ENCODE measurements at regions not wholly inside any gene's neighbourhood (a gene's known extent, or its start where the extent isn't known, plus 50 kb on each side); places are given as distances from the start of the nearest gene placed in this dataset.

DNA sequence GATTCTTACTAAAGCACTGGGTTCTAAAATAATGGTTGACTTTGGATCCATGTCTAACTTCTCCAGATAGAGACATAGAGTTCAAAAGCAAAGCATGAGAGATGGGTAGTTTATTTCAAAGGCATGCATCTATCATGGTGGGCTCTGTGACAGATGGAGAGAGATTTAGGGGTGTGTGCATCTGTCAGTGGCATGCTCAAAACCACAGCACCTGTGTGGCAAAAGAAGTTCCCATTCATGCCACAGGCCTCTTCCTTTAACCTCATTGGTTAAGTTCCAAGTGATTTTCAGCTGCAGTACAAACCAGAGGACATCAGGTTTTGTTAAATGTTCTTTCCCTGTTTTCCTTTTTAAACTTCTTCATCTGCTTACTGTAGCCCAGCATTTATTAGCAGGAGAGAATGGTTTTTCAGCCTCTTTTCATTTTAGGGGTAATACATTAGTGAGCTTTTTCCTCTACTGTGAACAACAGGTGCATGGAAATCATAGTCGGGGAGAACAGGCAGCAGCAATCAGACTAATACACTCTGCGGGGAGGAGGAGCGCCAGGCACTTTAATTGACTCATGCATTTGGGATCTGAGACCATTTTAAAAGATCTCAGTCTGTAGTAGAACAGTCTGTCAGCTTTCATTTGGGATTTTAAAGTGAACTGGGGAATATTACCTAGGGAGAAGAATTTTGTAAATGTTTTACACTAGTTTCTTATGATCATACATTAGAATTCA is 52.4 kb upstream of the UPP2 start:
- in situ Hi-C loops (cut with MboI; ENCODE audit: low sequenced_read_pairs) = no loop called here

DNA sequence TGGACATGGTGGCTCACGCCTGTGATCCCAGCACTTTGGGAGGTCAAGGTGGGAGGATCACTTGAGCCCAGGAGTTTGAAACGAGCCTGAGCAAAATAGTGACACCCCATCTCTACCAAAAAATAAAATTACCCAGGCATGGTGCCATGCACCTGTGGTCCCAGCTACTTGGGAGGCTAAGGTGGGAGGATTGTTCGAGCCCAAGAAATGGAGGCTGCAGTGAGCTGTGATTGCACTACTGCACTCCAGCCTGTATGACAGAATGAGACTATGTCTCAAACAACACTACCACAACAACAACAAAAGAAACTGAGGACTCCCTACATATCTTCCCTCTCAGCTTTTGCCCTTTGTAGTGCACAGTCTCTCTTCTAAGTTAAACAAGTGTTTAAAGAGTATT is 53.3 kb upstream of the UPP2 start:
- in situ Hi-C loops (cut with MboI; ENCODE audit: low sequenced_read_pairs) = no loop called here

DNA sequence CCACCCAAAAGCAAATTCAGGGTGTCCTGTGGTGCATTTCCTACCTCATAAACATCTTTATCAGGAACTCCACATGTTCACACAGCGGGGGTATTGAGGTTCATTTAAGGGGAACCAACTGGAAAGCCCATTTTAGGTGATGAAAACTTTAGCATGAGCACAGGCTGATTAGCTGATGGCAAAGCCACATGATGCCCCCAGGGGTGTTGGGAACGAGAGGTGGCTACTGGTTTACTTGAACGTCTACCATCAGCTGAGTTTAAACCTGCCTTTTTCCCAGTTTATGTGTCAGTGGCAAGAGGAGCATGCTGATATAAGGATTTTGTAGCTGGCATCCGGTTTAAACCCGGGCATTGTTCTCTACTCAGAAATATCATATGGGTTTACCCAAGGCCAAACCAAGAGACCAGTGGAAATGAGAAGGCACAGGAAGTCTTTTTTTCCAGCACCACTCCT is 54.5 kb upstream of the UPP2 start:
- in situ Hi-C loops (cut with MboI; ENCODE audit: low sequenced_read_pairs) = no loop called here

DNA sequence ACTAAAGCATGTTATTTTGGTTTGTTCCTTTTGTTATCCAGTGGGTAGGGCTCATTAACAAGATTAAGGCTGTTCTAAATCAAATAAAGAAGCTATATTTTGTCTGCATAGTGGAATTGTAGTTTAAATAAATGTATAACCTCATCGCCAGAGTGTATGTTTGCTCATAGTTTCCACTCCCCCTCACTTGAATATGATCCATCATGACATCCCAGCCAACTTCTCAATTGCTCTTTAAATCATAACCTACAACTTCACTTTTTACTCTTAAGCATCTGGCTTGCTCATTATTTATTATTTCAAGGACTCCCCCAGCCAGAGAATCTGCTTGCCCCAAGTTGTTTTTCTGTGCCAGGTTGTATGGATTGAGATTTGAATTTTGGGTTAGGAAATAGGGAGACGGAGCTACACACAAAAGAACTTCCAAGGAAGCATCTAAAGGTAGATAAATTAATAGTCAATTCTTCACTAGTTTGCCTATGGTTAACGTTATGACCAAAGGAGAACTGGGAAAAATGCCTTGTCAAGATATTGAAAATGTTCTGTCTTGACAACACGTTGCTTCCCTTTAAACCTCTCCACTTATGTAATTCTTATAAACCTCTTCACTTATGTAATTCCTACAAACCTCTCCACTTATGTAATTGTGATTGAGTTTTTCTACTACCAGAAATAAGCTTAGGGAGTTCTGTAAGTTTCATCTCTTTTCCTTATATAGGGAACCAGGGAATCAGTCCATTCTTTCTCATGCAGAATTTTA is 55.4 kb upstream of the UPP2 start:
- in situ Hi-C loops (cut with MboI; ENCODE audit: low sequenced_read_pairs) = no loop called here

DNA sequence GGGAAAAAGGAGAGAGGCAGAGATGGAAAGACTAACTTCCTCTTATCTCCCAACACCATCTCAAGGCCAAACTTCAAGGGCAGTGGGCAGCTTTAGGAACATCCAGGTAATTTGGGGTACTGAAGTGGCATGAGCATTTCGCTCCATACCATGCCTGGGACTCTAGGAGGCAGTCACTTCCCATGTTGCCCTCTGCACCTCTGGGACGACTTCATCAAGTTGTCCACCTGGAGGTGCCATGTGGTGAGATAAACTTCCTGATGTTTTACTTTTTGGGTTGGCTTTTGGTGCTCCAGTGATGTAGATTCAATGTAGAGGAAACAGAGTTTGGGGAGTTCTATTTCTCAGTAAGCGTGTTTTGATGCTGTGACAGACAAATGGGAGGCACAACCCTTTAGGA is 56.3 kb upstream of the UPP2 start:
- in situ Hi-C loops (cut with MboI; ENCODE audit: low sequenced_read_pairs) = no loop called here

DNA sequence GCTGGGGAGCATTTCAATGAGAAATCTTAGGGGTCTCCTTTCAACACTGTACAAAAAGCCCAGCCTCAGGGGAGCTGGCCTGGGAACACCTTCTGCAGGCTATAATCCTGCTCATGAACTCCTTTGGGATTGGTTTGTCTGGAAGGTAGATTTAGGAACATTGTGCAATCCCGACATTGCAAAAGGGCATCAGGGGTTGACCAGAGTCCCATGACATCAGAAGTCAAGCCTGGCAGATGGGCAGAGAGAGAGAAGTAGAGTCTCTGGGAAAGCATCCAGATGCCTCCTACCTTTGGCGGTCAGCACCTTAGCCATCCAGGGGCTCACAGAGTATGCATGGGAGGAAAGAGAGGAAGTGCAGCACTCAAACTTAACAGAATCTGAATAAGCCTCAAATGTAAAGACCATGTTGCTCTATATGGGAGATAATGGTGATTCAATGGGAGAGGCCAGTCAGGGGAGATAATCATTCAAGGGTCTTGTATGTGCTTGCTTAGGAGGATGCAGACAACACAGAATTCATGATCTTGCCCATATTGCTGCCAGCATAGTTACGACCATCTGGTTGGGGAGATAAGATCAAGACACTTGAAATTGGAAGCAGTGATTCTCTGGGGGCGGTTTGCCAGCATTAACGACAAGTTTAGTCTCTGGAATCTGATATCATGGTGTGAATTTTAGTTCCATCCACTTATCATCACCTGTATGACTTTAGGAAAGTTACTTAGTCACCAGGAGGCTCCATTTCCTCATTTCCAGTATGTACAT is 58.3 kb upstream of the UPP2 start:
- in situ Hi-C loops (cut with MboI; ENCODE audit: low sequenced_read_pairs) = no loop called here

DNA sequence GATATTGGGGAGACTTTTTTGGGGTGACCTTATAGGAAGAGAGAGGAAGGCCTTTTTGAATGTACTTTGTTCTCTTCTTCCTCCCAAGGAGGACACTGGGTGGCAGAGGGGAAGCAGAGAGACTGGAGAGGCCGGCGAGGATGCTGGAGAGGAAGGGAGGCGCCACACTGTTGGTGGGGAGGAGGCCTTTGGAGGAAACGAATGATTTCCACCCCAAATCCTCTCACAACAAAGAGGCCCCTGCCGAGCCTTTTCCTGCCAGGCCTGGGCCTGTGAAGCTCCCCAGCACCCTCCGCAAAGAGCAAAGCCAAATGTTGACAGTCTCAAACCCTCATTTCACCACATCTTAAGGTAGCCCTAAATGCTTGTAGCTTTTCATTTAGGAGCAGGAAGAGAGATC is 59.0 kb upstream of the UPP2 start:
- in situ Hi-C loops (cut with MboI; ENCODE audit: low sequenced_read_pairs) = no loop called here

DNA sequence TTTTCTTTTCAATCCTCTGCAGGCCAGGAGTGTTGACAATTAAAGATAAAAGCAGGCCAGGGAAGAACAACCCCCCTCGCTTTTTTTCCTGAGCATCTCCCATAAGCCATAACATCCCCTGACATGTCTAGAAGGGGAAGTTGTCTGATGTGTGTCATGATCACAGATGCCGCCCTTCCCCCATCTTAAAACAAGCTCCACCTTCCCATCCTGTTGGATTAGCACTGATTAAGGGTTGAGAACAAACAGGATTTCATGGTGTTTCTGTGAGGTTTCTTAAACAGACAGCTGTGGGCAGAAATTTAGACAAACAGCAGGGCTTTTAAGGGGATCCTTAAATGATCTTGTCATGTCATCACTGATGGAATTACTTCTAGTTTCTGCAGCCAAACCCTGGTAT is 59.4 kb upstream of the UPP2 start:
- in situ Hi-C loops (cut with MboI; ENCODE audit: low sequenced_read_pairs) = no loop called here

DNA sequence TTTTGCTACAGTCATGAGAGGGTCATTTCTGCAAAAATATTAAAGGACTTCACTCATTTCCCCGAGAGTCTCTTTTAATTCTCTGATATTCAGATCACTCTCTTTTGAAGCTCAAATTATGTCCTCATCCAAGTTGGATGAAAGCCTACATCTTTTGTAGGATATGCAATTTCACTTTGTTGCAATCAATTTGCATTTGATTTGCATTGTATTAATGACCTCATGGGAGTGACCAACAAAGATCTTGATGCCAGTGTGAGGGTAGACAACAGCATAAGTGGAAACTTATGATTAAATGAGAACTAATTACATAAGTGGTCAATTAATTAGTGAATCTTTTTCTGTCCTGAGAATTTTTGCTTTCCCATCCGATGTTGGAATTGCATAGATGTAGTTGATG is 60.3 kb upstream of the UPP2 start:
- in situ Hi-C loops (cut with MboI; ENCODE audit: low sequenced_read_pairs) = no loop called here

DNA sequence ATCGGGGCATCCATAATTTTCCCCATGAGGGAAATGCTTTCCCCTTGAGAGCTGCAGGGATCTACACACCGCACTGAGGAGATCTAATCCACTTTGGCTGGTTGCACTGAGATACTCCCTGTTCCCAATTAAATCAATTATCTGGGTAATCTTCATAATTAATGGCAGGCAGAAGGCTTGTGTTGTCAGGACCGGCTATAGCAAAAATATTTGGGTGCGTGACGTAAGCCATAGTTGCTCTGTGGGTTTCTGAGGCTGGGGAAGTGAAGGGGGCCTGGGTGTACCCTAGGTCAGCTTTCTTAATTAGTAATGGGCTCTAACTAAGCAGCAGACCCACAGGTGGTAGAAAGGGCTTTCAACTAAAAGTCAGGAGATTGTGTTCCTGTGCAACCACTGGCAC is 62.8 kb upstream of the UPP2 start:
- in situ Hi-C loops (cut with MboI; ENCODE audit: low sequenced_read_pairs) = no loop called here

DNA sequence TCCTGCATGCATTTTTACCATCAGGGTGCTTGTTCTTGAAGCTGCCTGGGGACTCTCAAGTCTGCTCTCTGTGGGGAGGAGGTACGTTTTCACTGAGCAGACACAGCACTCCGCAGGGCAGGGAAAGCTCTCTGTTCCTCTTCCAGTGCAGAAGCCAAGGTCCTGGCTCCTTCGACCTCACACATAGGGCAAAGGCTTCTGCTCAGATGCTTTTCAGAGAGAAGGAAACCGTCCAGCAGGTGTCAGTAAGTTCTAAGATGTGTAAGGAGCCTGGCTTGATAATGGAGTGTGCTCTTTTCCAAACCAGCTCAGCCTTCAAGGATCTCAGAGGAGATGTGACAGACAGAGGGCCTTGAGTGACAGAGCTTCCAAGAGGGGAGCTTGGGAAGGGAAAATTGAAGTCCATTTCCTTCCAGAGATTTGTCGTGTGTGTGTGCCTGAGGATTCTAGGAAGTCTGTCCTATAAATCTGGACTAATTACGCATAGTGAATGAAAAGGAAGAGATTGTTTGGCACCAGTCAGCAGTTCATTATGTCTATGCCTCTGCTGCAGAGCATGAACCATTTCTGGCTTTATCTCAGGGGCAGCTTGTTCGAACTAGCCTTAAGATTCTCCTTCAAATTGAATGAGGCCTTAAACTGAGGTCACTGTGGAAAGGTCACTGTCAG is 67.3 kb upstream of the UPP2 start:
- in situ Hi-C loops (cut with MboI; ENCODE audit: low sequenced_read_pairs) = no loop called here

DNA sequence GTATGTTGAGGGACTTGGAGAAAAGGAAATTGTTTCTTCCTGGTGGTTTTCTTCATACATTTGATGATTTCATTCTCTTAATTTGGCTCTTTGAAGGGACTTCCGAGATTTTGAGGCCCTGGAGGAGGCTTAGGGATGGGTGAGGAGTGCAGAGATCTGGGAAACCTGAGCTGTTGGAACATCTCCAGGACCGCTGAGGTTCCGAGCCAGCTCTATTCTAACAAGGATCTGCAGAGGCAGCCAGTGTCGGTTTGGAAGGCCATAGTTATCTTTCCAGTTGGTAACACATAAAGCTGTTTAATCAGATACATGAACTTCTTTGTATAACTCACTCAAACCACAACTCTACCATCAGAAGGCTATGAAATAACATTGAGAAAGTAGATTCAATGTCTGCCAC is 70.3 kb upstream of the UPP2 start:
- in situ Hi-C loops (cut with MboI; ENCODE audit: low sequenced_read_pairs) = no loop called here

DNA sequence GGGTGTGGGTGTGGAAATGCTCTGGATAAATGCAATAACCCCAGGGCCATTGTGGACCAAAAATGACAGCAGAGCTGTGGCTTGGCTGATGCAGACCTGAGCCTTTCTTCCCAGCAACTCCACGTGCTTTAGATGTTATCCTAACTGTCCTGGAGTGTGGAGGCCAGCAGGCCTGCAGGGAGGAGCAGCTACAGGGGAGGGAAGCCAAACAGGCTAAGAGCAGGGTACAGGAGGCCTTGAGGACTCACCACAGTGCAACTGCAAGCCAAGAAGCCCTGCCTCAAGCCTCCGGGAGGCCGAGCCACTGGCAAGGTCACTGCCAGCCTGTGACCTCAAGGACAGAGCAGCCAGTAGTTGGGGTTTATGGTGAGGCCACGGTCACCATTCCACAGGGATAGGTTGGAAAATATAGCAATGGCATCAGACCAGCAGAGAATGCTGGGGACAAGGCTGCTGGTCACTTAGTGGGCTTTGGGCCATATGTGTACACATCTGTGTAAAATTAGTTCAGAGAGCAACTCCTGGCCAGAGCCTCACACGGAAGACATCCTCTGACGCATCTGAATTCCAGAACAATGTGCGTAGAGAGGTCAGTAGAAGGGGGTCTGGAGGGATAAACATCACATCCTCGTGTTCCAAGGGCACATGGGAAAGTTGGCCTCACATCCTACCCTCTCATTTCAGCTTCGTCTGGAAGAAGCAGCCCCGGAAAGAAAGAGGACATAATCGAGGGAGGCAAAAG is 76.2 kb upstream of the UPP2 start:
- in situ Hi-C loops (cut with MboI; ENCODE audit: low sequenced_read_pairs) = loop anchor here (10.0 kb wide), 1 partner anchor 729 kb away; no protein-coding TSS in a partner anchor

DNA sequence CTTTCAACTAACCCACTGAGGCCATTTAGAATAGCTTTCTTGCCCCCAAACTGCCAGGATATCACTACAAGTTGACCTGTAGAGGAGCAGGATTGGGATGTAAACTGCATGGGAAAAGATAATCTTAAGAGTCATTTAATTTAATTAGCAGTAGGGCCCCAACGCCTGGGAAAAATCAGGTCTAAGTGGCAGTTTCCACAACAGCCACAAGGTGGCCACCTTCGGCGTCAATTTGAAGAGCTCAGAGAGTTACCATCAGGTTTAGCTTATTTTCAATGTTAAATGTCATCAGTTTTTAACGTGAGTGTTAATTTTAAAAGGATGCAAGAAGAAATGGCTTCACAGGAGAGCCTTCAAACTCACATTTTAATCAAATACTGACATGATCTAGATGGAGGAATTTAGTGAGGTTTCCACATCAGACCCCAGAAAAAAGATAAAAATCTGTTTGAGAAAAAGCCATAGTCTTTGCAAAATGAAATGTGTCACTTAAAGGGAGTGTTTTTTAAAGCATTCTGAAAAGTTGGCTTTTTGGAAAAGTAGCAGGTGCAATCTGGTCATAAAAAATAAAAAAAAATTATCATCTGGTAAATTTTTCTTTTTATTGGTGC is 77.3 kb upstream of the UPP2 start:
- in situ Hi-C loops (cut with MboI; ENCODE audit: low sequenced_read_pairs) = loop anchor here (10.0 to 25.0 kb wide), 2 partner anchors 730 to 737 kb away; no protein-coding TSS in a partner anchor

DNA sequence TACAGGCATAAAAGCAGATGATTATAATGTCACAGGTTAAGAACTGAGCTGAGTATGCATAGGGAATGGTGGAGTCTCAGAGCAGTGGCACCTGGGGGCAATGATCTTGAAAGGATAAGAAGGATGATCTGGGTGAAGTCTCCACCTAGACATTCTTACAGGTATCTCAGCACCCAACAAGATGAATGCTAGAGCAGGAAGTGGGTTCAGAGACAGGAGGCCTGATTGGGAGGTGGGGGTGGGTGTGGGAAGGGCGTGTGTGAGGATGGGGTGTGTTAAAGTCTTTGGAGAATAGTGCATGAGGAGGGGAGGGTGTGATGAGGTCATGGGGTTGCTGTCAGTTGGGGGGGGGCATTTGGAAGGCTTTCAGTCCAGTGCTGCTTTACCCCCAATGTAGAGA is 78.8 kb upstream of the UPP2 start:
- in situ Hi-C loops (cut with MboI; ENCODE audit: low sequenced_read_pairs) = loop anchor here (10.0 to 25.0 kb wide), 2 partner anchors 732 to 736 kb away; no protein-coding TSS in a partner anchor

DNA sequence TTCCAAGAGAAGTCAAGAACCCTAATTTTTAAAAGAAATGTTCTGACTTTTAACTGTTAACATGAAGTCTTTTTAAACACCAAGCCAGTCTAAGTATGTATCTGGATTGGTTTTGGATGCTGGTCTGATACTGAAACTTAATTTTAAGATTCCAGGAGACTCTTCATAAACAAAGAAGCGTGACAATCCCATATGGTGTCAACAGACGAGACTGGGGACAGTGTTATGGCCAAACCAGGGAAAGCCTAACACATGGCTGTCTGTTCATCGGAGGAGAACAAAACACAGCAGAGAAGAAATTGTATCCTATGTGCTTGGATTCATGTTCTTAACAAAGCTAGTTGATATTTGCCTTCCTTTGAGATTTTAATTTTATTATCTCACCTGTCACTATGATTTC is 80.5 kb upstream of the UPP2 start:
- in situ Hi-C loops (cut with MboI; ENCODE audit: low sequenced_read_pairs) = loop anchor here (10.0 to 25.0 kb wide), 2 partner anchors 734 kb away; no protein-coding TSS in a partner anchor

DNA sequence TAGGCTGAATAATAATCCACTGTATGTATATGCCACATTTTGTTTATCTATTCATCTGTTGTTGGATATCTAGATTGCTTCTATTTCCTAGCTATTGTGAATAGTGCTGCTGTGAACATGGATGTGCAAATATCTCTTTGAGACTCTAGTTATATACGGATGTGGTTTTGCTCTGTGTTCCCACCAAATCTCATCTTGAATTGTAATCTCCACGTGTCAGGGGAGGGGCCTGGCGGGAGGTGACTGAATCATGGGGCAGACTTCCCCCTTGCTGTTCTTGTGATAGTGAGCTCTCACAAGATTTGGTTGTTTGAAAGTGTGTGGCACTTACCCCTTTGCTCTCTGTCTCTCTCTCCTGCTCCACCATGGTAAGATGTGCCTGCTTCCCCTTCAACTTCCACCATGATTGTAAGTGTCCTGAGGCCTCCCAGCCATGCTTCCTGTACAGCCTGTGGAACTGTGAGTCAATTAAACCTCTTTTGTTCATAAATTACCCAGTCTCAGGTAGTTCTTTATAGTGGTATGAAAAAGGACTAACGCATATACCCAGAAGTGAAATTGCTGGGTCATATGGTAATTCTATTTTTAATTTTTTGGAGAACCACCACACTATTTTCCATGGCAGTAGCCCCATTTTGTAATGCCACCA is 86.1 kb upstream of the UPP2 start:
- in situ Hi-C loops (cut with MboI; ENCODE audit: low sequenced_read_pairs) = loop anchor here (25.0 kb wide), 1 partner anchor 728 kb away; no protein-coding TSS in a partner anchor

DNA sequence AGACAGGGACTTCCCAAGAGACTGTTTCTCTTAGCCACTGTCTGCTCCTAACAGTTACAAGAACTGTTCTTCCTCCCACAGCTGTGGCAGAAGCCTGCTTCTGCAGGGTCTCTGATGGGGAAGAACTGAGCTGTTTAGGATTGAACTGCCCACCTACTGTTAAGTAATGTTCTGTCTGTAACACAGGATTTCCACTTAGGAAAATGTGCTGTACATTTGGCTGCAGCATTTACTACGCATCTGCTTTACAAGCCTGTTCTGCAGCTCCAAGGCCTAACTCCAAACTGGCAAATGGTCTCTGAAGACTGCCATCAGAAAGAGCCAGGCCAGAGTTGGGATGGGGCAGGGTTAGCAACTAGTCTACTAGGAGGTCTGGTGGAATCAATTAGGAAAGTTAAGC is 87.8 kb upstream of the UPP2 start:
- in situ Hi-C loops (cut with MboI; ENCODE audit: low sequenced_read_pairs) = loop anchor here (25.0 kb wide), 1 partner anchor 727 kb away; no protein-coding TSS in a partner anchor
